GM18907 (cell line): ENCODE measurements at regions not wholly inside any gene's neighbourhood (a gene's known extent, or its start where the extent isn't known, plus 50 kb on each side); places are given as distances from the start of the nearest gene placed in this dataset.
"Not testable (repeated sequence)": the region's sequence is repeated elsewhere in the genome, so short reads cannot be mapped to it uniquely, and the experiment has no call there.

Source experiments
- ATAC-seq: cut with Tn5 transposase; IDR thresholded peaks from one replicate; pipeline ENCODE4 v1.9.1; 2021; ENCODE audit warnings: mild to moderate bottlenecking, moderate library complexity; ENCODE audit not compliant: unreplicated experiment

- ATAC-seq: no peak
These were observed 162.5 kb upstream of the SOX2 start for GRCh38 chr3:181549266-181549665.

GRCh38 chr3:181541414-181541813 is 170.3 kb upstream of the SOX2 start:
- ATAC-seq: no peak

GRCh38 chr3:181534781-181535221 is 176.9 kb upstream of the SOX2 start:
- no peak for ATAC-seq

GRCh38 chr3:181533811-181534210 is 177.9 kb upstream of the SOX2 start:
- ATAC-seq: no peak

GRCh38 chr3:181530584-181530983 is 181.1 kb upstream of the SOX2 start:
- ATAC-seq: no peak

GRCh38 chr3:181521831-181522230 is 189.9 kb upstream of the SOX2 start:
- ATAC-seq: no peak

- ATAC-seq: no peak
These were observed 193.5 kb upstream of the SOX2 start for GRCh38 chr3:181518222-181518621.

GRCh38 chr3:181512787-181513186 is 198.9 kb upstream of the SOX2 start:
- ATAC-seq: no peak

- no peak for ATAC-seq
These were observed 201.2 kb upstream of the SOX2 start for GRCh38 chr3:181510500-181510899.

- no peak for ATAC-seq
These were observed 214.4 kb upstream of the SOX2 start for GRCh38 chr3:181497358-181497757.

- no peak for ATAC-seq
These were observed 218.3 kb upstream of the SOX2 start for GRCh38 chr3:181493423-181493822.

- no peak for ATAC-seq
These were observed 223.2 kb upstream of the SOX2 start for GRCh38 chr3:181488536-181488935.

GRCh38 chr3:181487236-181487978 is 224.3 kb upstream of the SOX2 start:
- no peak for ATAC-seq

- ATAC-seq: no peak
These were observed 225.4 kb upstream of the SOX2 start for GRCh38 chr3:181486141-181486885.

GRCh38 chr3:181484026-181484425 is 227.7 kb upstream of the SOX2 start:
- no peak for ATAC-seq

GRCh38 chr3:181475146-181475545 is 236.6 kb upstream of the SOX2 start:
- ATAC-seq: not testable (repeated sequence)

- no peak for ATAC-seq
These were observed 241.4 kb upstream of the SOX2 start for GRCh38 chr3:181470349-181470748.

- no peak for ATAC-seq
These were observed 247.6 kb upstream of the SOX2 start for GRCh38 chr3:181464033-181464694.

GRCh38 chr3:181461381-181461780 is 250.3 kb upstream of the SOX2 start:
- no peak for ATAC-seq

GRCh38 chr3:181459516-181459915 is 252.2 kb upstream of the SOX2 start:
- ATAC-seq: no peak

- ATAC-seq: no peak
These were observed 252.9 kb upstream of the SOX2 start for GRCh38 chr3:181458857-181459256.

GRCh38 chr3:181457756-181458155 is 254.0 kb upstream of the SOX2 start:
- ATAC-seq: no peak
